Loucy (cell line): ENCODE measurements at regions not wholly inside any gene's neighbourhood (a gene's known extent, or its start where the extent isn't known, plus 50 kb on each side); places are given as distances from the start of the nearest gene placed in this dataset.

ENCODE experiments used
- CTCF ChIP-seq: fragments of 200-600 bp; sonication (generic); conservative IDR thresholded peaks from 2 replicates; pipeline ENCODE4 v1.5.1; 2014; ENCODE audit warnings: mild to moderate bottlenecking, antibody characterized with exemption, low read length
- EZH2phosphoT487 ChIP-seq: fragments of 200-600 bp; IDR thresholded peaks from 2 replicates; pipeline ENCODE4 v1.6.1; 2018; ENCODE audit warnings: antibody characterized with exemption, mild to moderate bottlenecking, moderate library complexity, borderline replicate concordance

GRCh38 chr20:6501061-6501460, 266.4 kb upstream of the BMP2 start:
- no peak for TF ChIP-seq CTCF
- TF ChIP-seq EZH2phosphoT487, result no peak
